ENCODE measurements at regions not wholly inside any gene's neighbourhood (a gene's known extent, or its start where the extent isn't known, plus 50 kb on each side); places are given as distances from the start of the nearest gene placed in this dataset.

- peak; percentile 55 for DNase-seq
Measured at GRCh38 chr2:71934595-71935261, 212.9 kb downstream of the CYP26B1 start.

GRCh38 chr2:71934320-71934593, 213.4 kb downstream of the CYP26B1 start:
- DNase-seq: no peak

GRCh38 chr2:71933467-71934319, 214.0 kb downstream of the CYP26B1 start:
- peak; percentile 38 for DNase-seq

- no peak for DNase-seq
Measured at GRCh38 chr2:71932780-71933466, 214.7 kb downstream of the CYP26B1 start.

GRCh38 chr2:71932037-71932779, 215.5 kb downstream of the CYP26B1 start:
- DNase-seq: no peak

- peak; percentile 56 for DNase-seq
Measured at GRCh38 chr2:71930049-71930681, 217.5 kb downstream of the CYP26B1 start.

- DNase-seq: no peak
Measured at GRCh38 chr2:71929482-71929772, 218.2 kb downstream of the CYP26B1 start.

- no peak for DNase-seq
Measured at GRCh38 chr2:71928734-71929481, 218.8 kb downstream of the CYP26B1 start.

GRCh38 chr2:71927757-71928715, 219.6 kb downstream of the CYP26B1 start:
- DNase-seq: no peak

GRCh38 chr2:71926876-71927756, 220.5 kb downstream of the CYP26B1 start:
- no peak for DNase-seq

GRCh38 chr2:71926089-71926447, 221.6 kb downstream of the CYP26B1 start:
- DNase-seq: no peak

GRCh38 chr2:71925268-71926088, 222.2 kb downstream of the CYP26B1 start:
- peak; percentile 52 for DNase-seq

GRCh38 chr2:71923887-71924533, 223.7 kb downstream of the CYP26B1 start:
- peak; percentile 61 for DNase-seq

- DNase-seq: peak; percentile 93
Measured at GRCh38 chr2:71923143-71923525, 224.5 kb downstream of the CYP26B1 start.

GRCh38 chr2:71922499-71923142, 225.0 kb downstream of the CYP26B1 start:
- peak; percentile 63 for DNase-seq

GRCh38 chr2:71922091-71922490, 225.6 kb downstream of the CYP26B1 start:
- no peak for DNase-seq

- peak; percentile 18 for DNase-seq
Measured at GRCh38 chr2:71920819-71921218, 226.8 kb downstream of the CYP26B1 start.

- DNase-seq: peak; percentile 70
Measured at GRCh38 chr2:71919708-71920107, 228.0 kb downstream of the CYP26B1 start.
